Neural cell (in vitro differentiated cells): ENCODE measurements at regions not wholly inside any gene's neighbourhood (a gene's known extent, or its start where the extent isn't known, plus 50 kb on each side); places are given as distances from the start of the nearest gene placed in this dataset.

Source experiments
- CTCF ChIP-seq: fragments of 450-650 bp; IDR thresholded peaks from 2 replicates; pipeline ENCODE4 v1.5.1; 2014; ENCODE audit warnings: antibody characterized with exemption, mild to moderate bottlenecking, moderate library complexity; ENCODE audit not compliant: poor library complexity, severe bottlenecking
- EP300 ChIP-seq: fragments of 450-650 bp; conservative IDR thresholded peaks from 2 replicates; pipeline ENCODE4 v1.6.1; 2014; ENCODE audit warnings: antibody characterized with exemption, mild to moderate bottlenecking, moderate library complexity; ENCODE audit not compliant: poor library complexity, severe bottlenecking
- EZH2 ChIP-seq: fragments of 200-600, 300-800 bp; shearing (Covaris generic), sonication (generic); IDR thresholded peaks from 2 replicates; pipeline ENCODE4 v1.6.1; 2014; ENCODE audit warnings: antibody characterized with exemption, low read length, borderline replicate concordance, mild to moderate bottlenecking; ENCODE audit not compliant: insufficient read depth, poor library complexity, severe bottlenecking
- MXI1 ChIP-seq: fragments of 450-650 bp; conservative IDR thresholded peaks from 2 replicates; pipeline ENCODE4 v1.6.1; 2014; ENCODE audit warnings: antibody characterized with exemption, mild to moderate bottlenecking; ENCODE audit not compliant: poor library complexity, severe bottlenecking
- POLR2AphosphoS5 ChIP-seq: IDR thresholded peaks from 2 replicates; pipeline ENCODE4 v1.6.1; 2012
- RAD21 ChIP-seq: fragments of 450-650 bp; conservative IDR thresholded peaks from 2 replicates; pipeline ENCODE4 v1.6.1; 2014; ENCODE audit warnings: antibody characterized with exemption, mild to moderate bottlenecking, moderate library complexity
- REST ChIP-seq: IDR thresholded peaks from 2 replicates; pipeline ENCODE4 v1.6.1; 2012; ENCODE audit warnings: borderline replicate concordance

DNA sequence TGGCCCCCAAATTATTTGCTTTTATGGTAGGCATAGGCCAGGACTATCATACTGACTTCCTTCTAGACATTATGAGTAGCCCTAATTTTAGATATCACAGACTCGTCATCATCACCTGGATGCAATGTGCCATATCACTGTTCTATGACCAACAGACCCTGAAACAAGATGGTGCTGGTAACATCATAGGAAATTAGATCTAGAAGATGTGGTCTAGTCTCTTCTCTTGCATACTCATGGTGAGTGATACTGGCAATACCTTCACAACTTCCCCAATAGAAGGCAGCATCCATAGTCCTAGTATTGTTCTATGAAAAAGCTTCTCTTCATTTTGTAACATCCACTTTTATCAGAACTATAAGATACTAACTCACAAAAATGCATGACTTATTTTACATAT, 116.3 kb upstream of the ITGA4 start:
- TF ChIP-seq CTCF = no peak
- no peak for TF ChIP-seq EP300
- TF ChIP-seq REST = no peak
- no peak for TF ChIP-seq EZH2
- TF ChIP-seq POLR2AphosphoS5 = no peak
- TF ChIP-seq RAD21 = no peak
- TF ChIP-seq MXI1 = no peak
